ENCODE measurements at regions not wholly inside any gene's neighbourhood (a gene's known extent, or its start where the extent isn't known, plus 50 kb on each side); places are given as distances from the start of the nearest gene placed in this dataset.
"Not testable (repeated sequence)": the region's sequence is repeated elsewhere in the genome, so short reads cannot be mapped to it uniquely, and the experiment has no call there.

- H3K9me3 Mint-ChIP-seq, result no peaks in the 10 kb centered on the region
- H3K4me3 Mint-ChIP-seq, result no peak overlapping the region
- ChIA-PET CTCF (no interaction called here), POLR2A (no interaction called here)
- no peaks in the 10 kb centered on the region for H3K36me3 Mint-ChIP-seq (ENCODE audit: low read depth)
- H3K27me3 Mint-ChIP-seq, result no peaks in the 10 kb centered on the region
- no peak for DNase-seq
- H3K27ac Mint-ChIP-seq, result no peak overlapping the region
- no peaks in the 10 kb centered on the region for H3K4me1 Mint-ChIP-seq
Measured at GRCh38 chr2:66122516-66122915, 312.4 kb upstream of the MEIS1 start.

GRCh38 chr2:66121946-66122345, 313.0 kb upstream of the MEIS1 start:
- no peak overlapping the region for H3K27ac Mint-ChIP-seq
- DNase-seq, result no peak
- CTCF ChIA-PET, result no interaction called here
- no peaks in the 10 kb centered on the region for H3K9me3 Mint-ChIP-seq
- POLR2A ChIA-PET, result no interaction called here
- H3K4me1 Mint-ChIP-seq, result no peaks in the 10 kb centered on the region
- H3K27me3 Mint-ChIP-seq, result no peaks in the 10 kb centered on the region
- no peak overlapping the region for H3K4me3 Mint-ChIP-seq
- no peaks in the 10 kb centered on the region for H3K36me3 Mint-ChIP-seq (ENCODE audit: low read depth)

GRCh38 chr2:66113988-66114625, 320.8 kb upstream of the MEIS1 start:
- Mint-ChIP-seq H3K27ac (no peak overlapping the region), H3K27me3 (no peaks in the 10 kb centered on the region), H3K4me1 (no peaks in the 10 kb centered on the region), H3K36me3 (ENCODE audit: low read depth) (no peaks in the 10 kb centered on the region), H3K4me3 (no peak overlapping the region), H3K9me3 (no peaks in the 10 kb centered on the region)
- ChIA-PET CTCF (no interaction called here), POLR2A (no interaction called here)
- DNase-seq, result no peak

DNA sequence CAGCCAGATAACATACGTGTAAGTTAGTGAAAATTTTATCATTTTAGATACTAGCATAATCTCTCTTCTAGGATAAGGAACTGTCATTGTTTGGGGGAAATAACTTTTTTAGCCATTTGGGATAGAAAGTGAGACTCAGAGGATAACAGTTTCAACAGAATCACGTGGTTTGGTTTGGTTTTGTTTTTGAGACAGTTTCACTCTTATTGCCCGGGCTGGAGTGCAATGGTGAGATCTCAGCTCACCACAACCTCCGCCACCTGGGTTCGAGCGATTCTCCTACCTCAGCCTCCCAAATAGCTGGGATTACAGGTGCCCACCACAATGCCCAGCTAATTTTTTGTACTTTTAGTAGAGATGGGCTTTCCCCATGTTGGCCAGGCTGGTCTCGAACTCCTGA, 323.2 kb upstream of the MEIS1 start:
- ChIA-PET POLR2A (no interaction called here), CTCF (no interaction called here)
- no peaks in the 10 kb centered on the region for H3K36me3 Mint-ChIP-seq (ENCODE audit: low read depth)
- DNase-seq, result no peak
- H3K27me3 Mint-ChIP-seq, result no peaks in the 10 kb centered on the region
- no peak overlapping the region for H3K4me3 Mint-ChIP-seq
- H3K9me3 Mint-ChIP-seq, result no peaks in the 10 kb centered on the region
- no peaks in the 10 kb centered on the region for H3K4me1 Mint-ChIP-seq
- H3K27ac Mint-ChIP-seq, result no peak overlapping the region

DNA sequence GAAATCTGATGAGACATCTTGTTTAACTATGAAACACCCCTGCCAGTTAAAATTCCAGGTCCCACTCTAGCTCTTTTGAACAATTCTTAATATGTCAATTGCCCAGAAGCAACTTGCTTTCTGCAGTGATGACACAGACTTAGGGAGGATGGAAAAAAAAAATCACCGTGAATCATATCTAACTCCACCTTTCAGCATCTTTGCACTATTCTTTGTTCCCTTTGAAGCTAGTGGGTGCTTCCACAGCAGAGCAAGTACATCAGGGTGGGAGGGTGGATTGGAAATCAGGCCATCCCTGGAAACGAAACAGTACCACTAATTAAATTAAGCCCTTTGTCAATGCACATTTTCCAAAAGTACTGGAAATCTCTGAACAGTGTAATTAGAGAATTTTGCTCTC, 324.3 kb upstream of the MEIS1 start:
- no peak for DNase-seq
- no peaks in the 10 kb centered on the region for H3K36me3 Mint-ChIP-seq (ENCODE audit: low read depth)
- H3K4me1 Mint-ChIP-seq, result no peaks in the 10 kb centered on the region
- no peak overlapping the region for H3K27ac Mint-ChIP-seq
- H3K4me3 Mint-ChIP-seq, result no peak overlapping the region
- POLR2A ChIA-PET, result no interaction called here
- CTCF ChIA-PET, result interaction anchor here (0.6 kb wide), 1 partner anchor 189 kb away, joined by 3 read pairs; no protein-coding TSS in a partner anchor
- no peaks in the 10 kb centered on the region for H3K9me3 Mint-ChIP-seq
- H3K27me3 Mint-ChIP-seq, result no peaks in the 10 kb centered on the region

DNA sequence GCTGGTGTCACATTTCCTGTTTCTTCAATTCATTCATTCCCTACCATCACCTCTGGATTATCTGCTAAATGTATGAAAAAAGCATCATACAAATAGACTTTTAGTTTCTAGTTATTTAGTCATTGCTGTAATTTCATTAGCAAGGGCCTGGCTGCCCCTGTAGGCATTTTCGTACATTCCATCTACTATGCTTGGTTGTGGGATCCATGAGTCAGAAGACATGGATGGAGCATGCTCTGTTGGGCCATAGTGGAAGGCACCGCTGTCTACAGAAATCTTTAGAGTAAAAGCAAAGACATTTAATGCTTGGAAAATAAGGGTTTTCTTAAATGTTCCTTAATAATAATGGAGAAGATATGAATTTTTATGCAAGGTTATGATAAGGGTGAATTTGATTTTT, 324.8 kb upstream of the MEIS1 start:
- Mint-ChIP-seq H3K4me1 (no peaks in the 10 kb centered on the region), H3K27me3 (no peaks in the 10 kb centered on the region), H3K9me3 (no peaks in the 10 kb centered on the region), H3K27ac (no peak overlapping the region), H3K36me3 (ENCODE audit: low read depth) (no peaks in the 10 kb centered on the region), H3K4me3 (no peak overlapping the region)
- POLR2A ChIA-PET, result no interaction called here
- CTCF ChIA-PET, result no interaction called here
- no peak for DNase-seq

DNA sequence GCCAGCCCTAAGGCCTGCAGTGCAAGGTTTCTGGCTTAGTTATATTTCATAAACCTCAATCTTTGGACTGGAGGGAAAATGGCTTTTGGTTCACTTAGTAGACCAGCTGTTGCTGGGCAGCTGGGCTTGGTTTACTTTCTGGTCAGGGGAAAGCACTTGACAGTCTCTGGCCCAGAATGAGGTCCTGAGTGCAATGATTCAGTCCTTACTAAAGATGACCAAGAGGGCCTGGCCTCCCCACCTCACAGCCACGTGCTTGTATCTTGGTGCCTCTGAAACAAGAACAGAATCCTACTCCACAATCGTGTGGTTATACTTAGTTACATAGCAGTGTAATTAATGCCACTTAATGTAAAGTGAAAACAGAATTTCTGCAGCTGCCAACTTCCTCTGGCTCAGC, 325.5 kb upstream of the MEIS1 start:
- Mint-ChIP-seq H3K27ac (no peak overlapping the region), H3K4me1 (no peaks in the 10 kb centered on the region), H3K4me3 (no peak overlapping the region), H3K9me3 (no peaks in the 10 kb centered on the region), H3K36me3 (ENCODE audit: low read depth) (no peaks in the 10 kb centered on the region), H3K27me3 (no peaks in the 10 kb centered on the region)
- no peak for DNase-seq
- ChIA-PET POLR2A (no interaction called here), CTCF (no interaction called here)

DNA sequence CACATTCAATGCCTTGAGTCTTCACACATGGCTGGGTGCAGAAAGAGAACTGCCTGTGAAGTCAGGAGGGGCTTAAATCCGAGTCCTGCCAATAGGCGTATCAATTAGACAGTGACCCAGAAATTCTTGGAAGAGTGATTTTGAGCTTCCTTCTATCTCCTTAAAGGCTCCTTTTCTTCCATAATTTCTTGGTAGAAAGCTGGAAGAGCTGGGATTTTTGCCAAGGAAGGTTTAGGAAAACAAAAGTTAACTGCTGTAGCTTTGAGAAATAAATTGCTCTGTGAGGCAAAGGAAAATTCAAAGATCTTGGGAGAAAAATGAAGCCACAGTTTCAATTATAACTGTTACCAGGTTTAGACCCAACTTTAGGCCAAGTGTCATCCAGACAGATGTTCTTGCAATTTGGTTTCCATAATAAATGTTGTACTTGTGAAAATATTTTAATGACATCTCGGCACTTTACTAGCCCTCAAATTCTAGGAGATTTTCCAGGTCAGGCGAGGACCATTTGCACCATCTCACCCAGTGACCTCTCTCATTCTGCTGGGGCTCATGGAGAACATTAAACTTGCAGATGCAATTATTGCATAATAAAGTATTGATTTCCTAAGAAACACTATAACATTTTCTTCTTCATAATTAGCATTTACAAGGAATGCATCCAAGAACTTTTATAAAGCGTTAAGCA, 329.7 kb upstream of the MEIS1 start:
- Mint-ChIP-seq H3K4me1 (no peaks in the 10 kb centered on the region), H3K9me3 (no peaks in the 10 kb centered on the region), H3K27ac (no peak overlapping the region), H3K27me3 (no peaks in the 10 kb centered on the region), H3K4me3 (no peak overlapping the region), H3K36me3 (ENCODE audit: low read depth) (no peaks in the 10 kb centered on the region)
- ChIA-PET CTCF (no interaction called here), POLR2A (no interaction called here)
- no peak for DNase-seq

DNA sequence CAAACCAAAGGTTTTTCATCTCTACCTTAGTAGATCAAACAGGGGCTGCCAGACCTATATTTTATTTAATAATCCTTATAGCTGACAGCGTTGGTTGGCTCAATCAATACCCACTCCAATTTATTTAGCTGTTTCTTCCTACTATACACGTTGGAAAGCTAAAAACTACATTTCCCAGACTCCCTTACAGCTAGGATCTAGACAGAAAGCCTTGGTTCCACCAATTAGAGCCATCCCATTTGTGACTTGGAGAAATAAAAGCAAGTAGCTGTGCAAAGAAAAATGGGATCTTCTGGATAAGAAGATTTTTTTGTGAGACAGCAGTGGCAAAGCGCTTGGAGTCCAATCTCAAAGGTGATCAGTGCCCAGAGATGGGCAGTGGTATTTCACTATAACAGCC, 331.3 kb upstream of the MEIS1 start:
- no peak overlapping the region for H3K27ac Mint-ChIP-seq
- no peaks in the 10 kb centered on the region for H3K36me3 Mint-ChIP-seq (ENCODE audit: low read depth)
- H3K4me3 Mint-ChIP-seq, result no peak overlapping the region
- DNase-seq, result no peak
- H3K4me1 Mint-ChIP-seq, result no peaks in the 10 kb centered on the region
- CTCF ChIA-PET, result no interaction called here
- POLR2A ChIA-PET, result no interaction called here
- no peaks in the 10 kb centered on the region for H3K9me3 Mint-ChIP-seq
- no peaks in the 10 kb centered on the region for H3K27me3 Mint-ChIP-seq

- no peaks in the 10 kb centered on the region for H3K36me3 Mint-ChIP-seq (ENCODE audit: low read depth)
- DNase-seq, result no peak
- CTCF ChIA-PET, result no interaction called here
- POLR2A ChIA-PET, result no interaction called here
- no peaks in the 10 kb centered on the region for H3K4me1 Mint-ChIP-seq
- H3K9me3 Mint-ChIP-seq, result peaks cover 4% of the 10 kb centered on the region
- no peak overlapping the region for H3K4me3 Mint-ChIP-seq
- no peaks in the 10 kb centered on the region for H3K27me3 Mint-ChIP-seq
- H3K27ac Mint-ChIP-seq, result no peak overlapping the region
Measured at GRCh38 chr2:66101206-66101605, 333.7 kb upstream of the MEIS1 start.

- Mint-ChIP-seq H3K4me1 (no peaks in the 10 kb centered on the region), H3K27ac (no peak overlapping the region), H3K27me3 (no peaks in the 10 kb centered on the region), H3K9me3 (peaks cover 11% of the 10 kb centered on the region), H3K36me3 (ENCODE audit: low read depth) (no peaks in the 10 kb centered on the region), H3K4me3 (no peak overlapping the region)
- POLR2A ChIA-PET, result no interaction called here
- CTCF ChIA-PET, result interaction anchor here (1.5 kb wide), 1 partner anchor 14 kb away, joined by 3 read pairs; no protein-coding TSS in a partner anchor
- DNase-seq, result no peak
Measured at GRCh38 chr2:66095820-66096345, 339.0 kb upstream of the MEIS1 start.

DNA sequence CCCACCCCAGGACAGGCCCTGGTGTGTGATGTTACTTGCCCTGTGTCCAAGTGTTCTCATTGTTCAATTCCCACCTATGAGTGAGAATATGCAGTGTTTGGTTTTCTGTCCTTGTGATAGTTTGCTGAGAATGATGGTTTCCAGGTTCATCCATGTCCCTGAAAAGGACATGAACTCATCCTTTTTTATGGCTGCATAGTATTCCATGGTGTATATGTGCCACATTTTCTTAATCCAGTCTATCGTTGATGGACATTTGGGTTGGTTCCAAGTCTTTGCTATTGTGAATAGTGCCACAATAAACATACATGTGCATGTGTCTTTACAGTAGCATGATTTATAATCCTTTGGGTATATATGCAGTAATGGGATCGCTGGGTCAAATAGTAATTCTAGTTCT, 340.2 kb upstream of the MEIS1 start:
- POLR2A ChIA-PET; CTCF ChIA-PET; H3K36me3 Mint-ChIP-seq (ENCODE audit: low read depth); H3K4me1 Mint-ChIP-seq; H3K27me3 Mint-ChIP-seq; H3K4me3 Mint-ChIP-seq; H3K27ac Mint-ChIP-seq; DNase-seq: not testable (repeated sequence)
- peaks cover 15% of the 10 kb centered on the region for H3K9me3 Mint-ChIP-seq

DNA sequence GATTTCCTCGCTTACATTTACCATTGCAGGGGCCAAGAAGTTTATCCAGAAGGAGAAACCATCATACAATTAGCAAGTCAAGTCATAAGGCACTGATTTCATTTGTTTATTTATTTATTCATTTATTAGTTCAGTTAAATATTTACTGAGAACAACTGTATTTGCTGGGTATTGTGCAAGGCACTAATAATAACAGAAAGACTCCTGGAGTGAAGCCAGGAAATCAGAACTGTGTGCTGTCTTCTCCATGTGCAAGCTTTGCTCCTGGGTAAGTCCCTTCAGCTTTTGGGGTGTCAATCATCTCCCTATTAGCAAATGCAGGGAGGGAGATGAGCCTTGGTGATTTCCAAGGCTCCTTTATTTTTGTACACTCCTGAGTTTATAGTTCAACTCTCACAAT, 341.6 kb upstream of the MEIS1 start:
- Mint-ChIP-seq H3K9me3 (peaks cover 15% of the 10 kb centered on the region), H3K36me3 (ENCODE audit: low read depth) (no peaks in the 10 kb centered on the region), H3K27me3 (no peaks in the 10 kb centered on the region), H3K4me3 (no peak overlapping the region), H3K4me1 (no peaks in the 10 kb centered on the region), H3K27ac (no peak overlapping the region)
- ChIA-PET CTCF (no interaction called here), POLR2A (no interaction called here)
- no peak for DNase-seq

Data from activated CD4-positive, alpha-beta T cell treated with anti-CD3 and anti-CD28 coated beads, Interleukin-2, amount 10 ng/mL, durations not matched to agents 7 days and 5 days (primary cell).